ENCODE measurements at regions not wholly inside any gene's neighbourhood (a gene's known extent, or its start where the extent isn't known, plus 50 kb on each side); places are given as distances from the start of the nearest gene placed in this dataset.

DNA sequence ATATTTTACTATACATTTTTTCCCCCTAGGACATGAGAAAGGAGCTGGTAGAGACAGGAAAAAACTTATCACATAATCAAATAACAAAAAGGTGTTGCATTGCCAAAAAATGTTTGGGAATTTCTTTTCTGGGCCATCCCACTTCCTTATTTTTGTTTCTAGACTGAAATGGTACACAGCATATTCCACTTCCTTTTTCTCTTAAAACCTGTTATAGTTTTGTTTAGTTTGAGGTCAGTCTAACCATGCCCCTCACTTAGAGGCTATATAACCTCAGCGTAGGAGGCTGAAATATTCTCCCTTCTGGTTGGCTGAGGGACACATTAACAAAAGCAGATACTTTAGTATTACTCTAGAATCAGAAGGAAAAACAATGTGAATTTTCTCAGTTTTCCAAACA is 323.9 kb downstream of the GJA1 start:
- H3K27ac ChIP-seq, result no peak overlapping the region
- TF ChIP-seq, protein P1, sequence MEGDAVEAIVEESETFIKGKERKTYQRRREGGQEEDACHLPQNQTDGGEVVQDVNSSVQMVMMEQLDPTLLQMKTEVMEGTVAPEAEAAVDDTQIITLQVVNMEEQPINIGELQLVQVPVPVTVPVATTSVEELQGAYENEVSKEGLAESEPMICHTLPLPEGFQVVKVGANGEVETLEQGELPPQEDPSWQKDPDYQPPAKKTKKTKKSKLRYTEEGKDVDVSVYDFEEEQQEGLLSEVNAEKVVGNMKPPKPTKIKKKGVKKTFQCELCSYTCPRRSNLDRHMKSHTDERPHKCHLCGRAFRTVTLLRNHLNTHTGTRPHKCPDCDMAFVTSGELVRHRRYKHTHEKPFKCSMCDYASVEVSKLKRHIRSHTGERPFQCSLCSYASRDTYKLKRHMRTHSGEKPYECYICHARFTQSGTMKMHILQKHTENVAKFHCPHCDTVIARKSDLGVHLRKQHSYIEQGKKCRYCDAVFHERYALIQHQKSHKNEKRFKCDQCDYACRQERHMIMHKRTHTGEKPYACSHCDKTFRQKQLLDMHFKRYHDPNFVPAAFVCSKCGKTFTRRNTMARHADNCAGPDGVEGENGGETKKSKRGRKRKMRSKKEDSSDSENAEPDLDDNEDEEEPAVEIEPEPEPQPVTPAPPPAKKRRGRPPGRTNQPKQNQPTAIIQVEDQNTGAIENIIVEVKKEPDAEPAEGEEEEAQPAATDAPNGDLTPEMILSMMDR (IDR thresholded peaks at IDR 0.05), result no peak
- TF ChIP-seq ZFX (IDR thresholded peaks at IDR 0.05; ENCODE audit: borderline replicate concordance), result no peak

DNA sequence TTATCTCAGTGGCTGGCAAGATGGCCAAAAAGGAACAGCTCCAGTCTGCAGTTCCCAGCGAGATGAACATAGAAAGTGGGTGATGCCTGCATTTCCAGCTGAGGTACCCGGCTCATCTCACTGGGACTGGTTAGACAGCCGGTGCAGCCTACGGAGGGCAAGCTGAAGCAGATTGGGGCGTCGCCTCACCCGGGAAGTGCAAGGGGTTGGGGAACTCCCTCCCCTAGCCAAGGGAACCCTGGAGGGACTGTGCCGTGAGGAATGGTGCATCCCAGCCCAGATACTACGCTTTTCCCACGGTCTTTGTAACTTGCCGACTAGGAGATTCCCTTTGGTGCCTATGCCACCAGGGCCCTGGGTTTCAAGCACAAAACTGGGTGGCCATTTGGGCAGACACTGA is 324.7 kb downstream of the GJA1 start:
- no peak overlapping the region for H3K27ac ChIP-seq
- TF ChIP-seq, protein P1 (IDR thresholded peaks at IDR 0.05), result no peak
- no peak for TF ChIP-seq ZFX (IDR thresholded peaks at IDR 0.05; ENCODE audit: borderline replicate concordance)

GRCh38 chr6:121760745-121761144 is 325.3 kb downstream of the GJA1 start:
- H3K27ac ChIP-seq, result no peak overlapping the region

DNA sequence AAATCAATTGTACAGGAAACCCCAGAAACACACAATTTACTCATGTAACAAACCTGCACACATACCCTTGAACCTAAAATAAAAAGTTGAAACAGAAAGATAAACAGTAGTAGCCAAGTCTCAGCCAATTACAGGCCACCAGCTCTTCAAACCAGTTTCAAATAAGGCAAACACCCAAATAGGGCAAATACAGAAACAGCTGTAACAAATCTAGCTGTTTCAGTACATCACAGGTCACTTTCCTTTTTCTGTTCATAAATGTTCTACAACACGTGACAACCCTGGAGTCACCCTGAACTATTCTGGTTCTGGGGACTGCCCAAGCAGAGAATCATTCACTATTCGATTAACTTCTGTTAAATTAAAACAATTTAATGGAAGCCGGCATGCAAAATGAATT is 329.0 kb downstream of the GJA1 start:
- no peak overlapping the region for H3K27ac ChIP-seq
- no peak for TF ChIP-seq ZFX (IDR thresholded peaks at IDR 0.05; ENCODE audit: borderline replicate concordance)
- TF ChIP-seq, protein P1 (IDR thresholded peaks at IDR 0.05), result no peak

More at GRCh38 chr6:121760745-121761144, 325.3 kb downstream of the GJA1 start:
- TF ChIP-seq, protein P1 (IDR thresholded peaks at IDR 0.05), result no peak
- TF ChIP-seq ZFX (IDR thresholded peaks at IDR 0.05; ENCODE audit: borderline replicate concordance), result no peak

DNA sequence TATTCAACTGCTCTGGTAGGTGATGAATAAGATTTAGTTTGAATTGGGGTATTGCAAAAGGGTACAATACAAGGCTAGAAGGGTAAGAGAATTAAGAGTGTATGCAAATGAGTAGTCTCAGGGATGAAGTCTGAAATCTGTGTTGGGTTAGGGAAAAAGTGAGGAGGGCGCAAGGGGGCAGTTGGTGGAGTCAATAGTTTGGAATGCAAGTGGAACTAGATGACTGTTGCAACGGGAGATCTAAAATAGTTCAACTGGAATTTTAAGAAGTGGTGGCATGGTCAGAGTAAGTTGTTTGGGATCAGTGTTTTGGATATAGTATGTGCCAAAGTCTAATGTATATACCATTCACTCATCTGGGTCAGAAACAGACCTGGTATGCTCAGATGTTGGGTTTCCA is 329.6 kb downstream of the GJA1 start:
- TF ChIP-seq, protein P1 (IDR thresholded peaks at IDR 0.05), result no peak
- TF ChIP-seq ZFX (IDR thresholded peaks at IDR 0.05; ENCODE audit: borderline replicate concordance), result no peak
- no peak overlapping the region for H3K27ac ChIP-seq

GRCh38 chr6:121767211-121767610 is 331.8 kb downstream of the GJA1 start:
- H3K27ac ChIP-seq, result no peak overlapping the region
- TF ChIP-seq ZFX (IDR thresholded peaks at IDR 0.05; ENCODE audit: borderline replicate concordance), result no peak
- TF ChIP-seq, protein P1 (IDR thresholded peaks at IDR 0.05), result no peak

- TF ChIP-seq, protein P1 (IDR thresholded peaks at IDR 0.05), result no peak
Measured at GRCh38 chr6:121770943-121771342, 335.5 kb downstream of the GJA1 start.

More at GRCh38 chr6:121770943-121771342, 335.5 kb downstream of the GJA1 start:
- H3K27ac ChIP-seq, result no peak overlapping the region
